HCT116 (cell line): ENCODE measurements at regions not wholly inside any gene's neighbourhood (a gene's known extent, or its start where the extent isn't known, plus 50 kb on each side); places are given as distances from the start of the nearest gene placed in this dataset.

ENCODE experiments used
- ATAC-seq: fragments of 200-7000 bp; cut with Tn5 transposase; 2 replicates; pipeline ENCODE4 v1.9.1; 2020; ENCODE audit warnings: mild to moderate bottlenecking, moderate library complexity
- BruUV-seq: library from RNA; stranded (reverse); fragments of 400-500 nt; replicated peaks from 2 replicates; lab custom pipeline; 2021; lab: Mats Ljungman, UMichigan
- CTCF ChIA-PET: fragments of 300-600 bp; sonication (Branson Sonifier 250); formaldehyde crosslinking; loops from one replicate; lab custom pipeline; 2021; ENCODE audit warnings: antibody characterized with exemption; lab: Charles Lee
- POLR2A ChIA-PET: fragments of 300-600, 350-600 bp; sonication (Branson Sonifier 250); formaldehyde crosslinking; loops from one replicate; lab custom pipeline; 2021; ENCODE audit warnings: antibody characterized with exemption; lab: Charles Lee
- RAD21 ChIA-PET, 2 experiments: fragments of 300-600 bp; sonication (Branson Sonifier 250); formaldehyde crosslinking; loops; one replicate each; lab custom pipeline; 2023; ENCODE audit warnings: low total read pairs in 2 of 2; ENCODE audit not compliant: uncharacterized antibody in 2 of 2, unreplicated experiment in 2 of 2, low non-redundant PET in 1 of 2; lab: Charles Lee
- DNase-seq: peaks from one replicate; pipeline ENCODE4 v3.0.0-alpha.2; 2010; ENCODE audit warnings: low read depth, low spot score
- H2AFZ ChIP-seq: fragments of 200-600 bp; shearing (Covaris generic), sonication (generic); 2 replicates; pipeline ENCODE4 v1.6.1; 2017; ENCODE audit warnings: low read depth, mixed run types, mixed read lengths, antibody characterized with exemption, low read length; ENCODE audit not compliant: poor library complexity, severe bottlenecking
- H3K27ac ChIP-seq: 2 replicates; pipeline ENCODE4 v1.5.1; 2012; ENCODE audit warnings: low read depth, low read length
- H3K27me3 ChIP-seq: fragments of 200-600 bp; sonication (generic); 2 replicates; pipeline ENCODE4 v1.6.1; 2016; ENCODE audit warnings: mixed run types, low read length, mixed read lengths; ENCODE audit not compliant: insufficient read depth
- H3K36me3 ChIP-seq, 2 experiments: fragments of 200-500 bp in 1 of 2; fragments of 200-600 bp in 1 of 2; sonication (Bioruptor generic) in 1 of 2; sonication (generic) in 1 of 2; 2 replicates each; pipeline versions ENCODE4 v1.5.1 to v1.6.1; 2014 to 2016; ENCODE audit warnings: low read length in 2 of 2, inconsistent platforms in 1 of 2, mixed read lengths in 1 of 2, mixed run types in 1 of 2; ENCODE audit not compliant: insufficient read depth in 2 of 2, control insufficient read depth in 1 of 2
- H3K4me1 ChIP-seq, 2 experiments: fragments of 200-600 bp in 1 of 2; sonication (generic) in 1 of 2; 2 replicates each; pipeline versions ENCODE4 v1.5.1 to v1.6.1; 2012 to 2017; ENCODE audit warnings: low read length in 2 of 2, inconsistent platforms in 1 of 2, mild to moderate bottlenecking in 1 of 2, mixed read lengths in 1 of 2, mixed run types in 1 of 2, moderate library complexity in 1 of 2; ENCODE audit not compliant: insufficient read depth in 2 of 2, control insufficient read depth in 1 of 2
- H3K4me2 ChIP-seq: fragments of 200-600 bp; sonication (generic); 2 replicates; pipeline ENCODE4 v1.6.1; 2017; ENCODE audit warnings: mixed run types, low read length, mixed read lengths
- H3K4me3 ChIP-seq, 2 experiments: fragments of 200-600 bp in 1 of 2; sonication (generic) in 1 of 2; replicated peaks in 1 of 2; 2 replicates each; pipeline ENCODE4 v1.5.1; 2011 to 2016; ENCODE audit warnings: low read length in 2 of 2, control low read depth in 1 of 2, low read depth in 1 of 2, mild to moderate bottlenecking in 1 of 2, mixed read lengths in 1 of 2, mixed run types in 1 of 2
- H3K79me2 ChIP-seq: fragments of 200-600 bp; sonication (generic); 2 replicates; pipeline ENCODE4 v1.6.1; 2017; ENCODE audit warnings: mild to moderate bottlenecking, mixed run types, low read length, moderate library complexity, mixed read lengths; ENCODE audit not compliant: insufficient read depth
- H3K9ac ChIP-seq: fragments of 200-600 bp; sonication (generic); 2 replicates; pipeline ENCODE4 v1.6.1; 2016; ENCODE audit warnings: low read length, mixed read lengths
- H3K9me2 ChIP-seq: fragments of 200-600 bp; sonication (generic), shearing (Covaris generic); 2 replicates; pipeline ENCODE4 v1.6.1; 2017; ENCODE audit warnings: mixed run types, mild to moderate bottlenecking, moderate library complexity; ENCODE audit not compliant: insufficient read depth
- H3K9me3 ChIP-seq, 2 experiments: fragments of 200-500 bp in 1 of 2; fragments of 200-600 bp in 1 of 2; sonication (Bioruptor generic) in 1 of 2; sonication (generic) in 1 of 2; 2 replicates each; pipeline ENCODE4 v1.6.1; 2014 to 2017; ENCODE audit warnings: low read length in 2 of 2, mixed read lengths in 2 of 2, inconsistent platforms in 1 of 2, low read depth in 1 of 2, mild to moderate bottlenecking in 1 of 2, mixed run types in 1 of 2, moderate library complexity in 1 of 2; ENCODE audit not compliant: control insufficient read depth in 1 of 2, insufficient read depth in 1 of 2
- H4K20me1 ChIP-seq: fragments of 200-600 bp; sonication (generic), shearing (Covaris generic); 2 replicates; pipeline ENCODE4 v1.6.1; 2017; ENCODE audit warnings: mixed run types, mild to moderate bottlenecking, moderate library complexity; ENCODE audit not compliant: insufficient read depth
- CBX3 ChIP-seq: IDR thresholded peaks from 2 replicates; pipeline ENCODE4 v1.6.1; 2012; ENCODE audit warnings: low read depth
- EGR1 ChIP-seq: IDR thresholded peaks from 2 replicates; pipeline ENCODE4 v1.6.1; 2012; ENCODE audit warnings: low read depth
- ELF1 ChIP-seq: IDR thresholded peaks from 2 replicates; pipeline ENCODE4 v1.6.1; 2012; ENCODE audit warnings: low read depth, borderline replicate concordance
- EZH2 ChIP-seq: fragments of 200-600 bp; sonication (generic); IDR thresholded peaks from 2 replicates; pipeline ENCODE4 v1.6.1; 2017; ENCODE audit warnings: antibody characterized with exemption, mixed run types
- FOSL1 ChIP-seq: IDR thresholded peaks from 2 replicates; pipeline ENCODE4 v1.6.1; 2012; ENCODE audit warnings: low read depth
- JUND ChIP-seq: IDR thresholded peaks from 2 replicates; pipeline ENCODE4 v1.6.1; 2012
- POLR2A ChIP-seq: IDR thresholded peaks from 2 replicates; pipeline ENCODE4 v1.7.0; 2011; ENCODE audit warnings: borderline replicate concordance; ENCODE audit not compliant: insufficient read depth, insufficient read length; ENCODE audit errors: extremely low read depth
- SRF ChIP-seq: IDR thresholded peaks from 2 replicates; pipeline ENCODE4 v1.6.1; 2012; ENCODE audit warnings: low read depth
- ZNF274 ChIP-seq: fragments of 200-500 bp; sonication (Bioruptor generic); IDR thresholded peaks from 2 replicates; pipeline ENCODE4 v1.6.1; 2014; ENCODE audit warnings: mild to moderate bottlenecking, low read depth, low read length, inconsistent platforms
- intact Hi-C: fragments of 100-400 bp; cut with micrococcal nuclease; formaldehyde crosslinking; loops from 2 replicates; pipeline ENCODE4 v1.10.0; 2022
- TF ChIP-seq, protein P1 (sequence below): IDR thresholded peaks from 2 replicates; pipeline ENCODE4 v1.6.1; 2012
- TF ChIP-seq, protein P2 (sequence below): IDR thresholded peaks from 2 replicates; pipeline ENCODE4 v1.6.1; 2012

GRCh38 chr10:3936422-3937040, 151.5 kb upstream of the KLF6 start:
- no peak for ATAC-seq
- no peak for DNase-seq
- Histone ChIP-seq H3K4me1 (no peaks in the 10 kb centered on the region), H3K9me2 (no peaks in the 10 kb centered on the region), H3K9ac (no peak overlapping the region), H3K4me2 (no peak overlapping the region), H3K79me2 (no peaks in the 10 kb centered on the region), H3K27ac (no peak overlapping the region), H3K36me3 (no peaks in the 10 kb centered on the region), H4K20me1 (no peaks in the 10 kb centered on the region), H3K27me3 (no peaks in the 10 kb centered on the region), H3K4me3 (no peak overlapping the region), H3K9me3 (no peaks in the 10 kb centered on the region), H2AFZ (no peak overlapping the region)
- POLR2A ChIA-PET = no interaction called here
- TF ChIP-seq ELF1 (no peak), FOSL1 (no peak), EGR1 (no peak), POLR2A (no peak), SRF (no peak), EZH2 (no peak)
- TF ChIP-seq, protein P1, sequence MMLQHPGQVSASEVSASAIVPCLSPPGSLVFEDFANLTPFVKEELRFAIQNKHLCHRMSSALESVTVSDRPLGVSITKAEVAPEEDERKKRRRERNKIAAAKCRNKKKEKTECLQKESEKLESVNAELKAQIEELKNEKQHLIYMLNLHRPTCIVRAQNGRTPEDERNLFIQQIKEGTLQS = no peak
- RAD21 ChIA-PET = no interaction called here
- CTCF ChIA-PET = no interaction called here
- BruUV-seq = no TSS peak
- intact Hi-C loops = no loop called here

- ChIA-PET RAD21 (interaction anchor here in 1 of 2 experiments (0.6 kb wide), 1 partner anchor 386 kb away, joined by 4 read pairs; no protein-coding TSS in a partner anchor), CTCF (no interaction called here), POLR2A (no interaction called here)
- no TSS peak for BruUV-seq
- Histone ChIP-seq H3K9me3 (no peaks in the 10 kb centered on the region), H3K4me1 (no peaks in the 10 kb centered on the region), H3K27ac (no peak overlapping the region), H4K20me1 (no peaks in the 10 kb centered on the region), H3K27me3 (no peaks in the 10 kb centered on the region), H3K9ac (no peak overlapping the region), H3K9me2 (no peaks in the 10 kb centered on the region), H3K4me3 (no peak overlapping the region), H3K36me3 (no peaks in the 10 kb centered on the region), H3K4me2 (no peak overlapping the region), H2AFZ (no peak overlapping the region), H3K79me2 (no peaks in the 10 kb centered on the region)
- TF ChIP-seq, protein P2, sequence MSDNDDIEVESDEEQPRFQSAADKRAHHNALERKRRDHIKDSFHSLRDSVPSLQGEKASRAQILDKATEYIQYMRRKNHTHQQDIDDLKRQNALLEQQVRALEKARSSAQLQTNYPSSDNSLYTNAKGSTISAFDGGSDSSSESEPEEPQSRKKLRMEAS = no peak
- TF ChIP-seq EZH2 (no peak), CBX3 (no peak), ZNF274 (no peak), JUND (no peak)
- DNase-seq (no peak), ATAC-seq (no peak)
- intact Hi-C loops = no loop called here
These were observed 150.9 kb upstream of the KLF6 start for GRCh38 chr10:3935933-3936359.
